AG10803 (cell line): ENCODE measurements at regions not wholly inside any gene's neighbourhood (a gene's known extent, or its start where the extent isn't known, plus 50 kb on each side); places are given as distances from the start of the nearest gene placed in this dataset.

Experiments used
- DNase-seq: peaks from one replicate; pipeline ENCODE4 v3.0.0; 2010; ENCODE audit warnings: low read depth
- H3K4me3 ChIP-seq: 2 replicates; pipeline ENCODE4 v1.5.1; 2011; ENCODE audit warnings: mild to moderate bottlenecking, low read length, control low read depth
- TF ChIP-seq, protein P1 (sequence below): conservative IDR thresholded peaks from 2 replicates; pipeline ENCODE4 v1.5.1; 2011; ENCODE audit warnings: mild to moderate bottlenecking, low read length, control low read depth, inconsistent platforms

DNA sequence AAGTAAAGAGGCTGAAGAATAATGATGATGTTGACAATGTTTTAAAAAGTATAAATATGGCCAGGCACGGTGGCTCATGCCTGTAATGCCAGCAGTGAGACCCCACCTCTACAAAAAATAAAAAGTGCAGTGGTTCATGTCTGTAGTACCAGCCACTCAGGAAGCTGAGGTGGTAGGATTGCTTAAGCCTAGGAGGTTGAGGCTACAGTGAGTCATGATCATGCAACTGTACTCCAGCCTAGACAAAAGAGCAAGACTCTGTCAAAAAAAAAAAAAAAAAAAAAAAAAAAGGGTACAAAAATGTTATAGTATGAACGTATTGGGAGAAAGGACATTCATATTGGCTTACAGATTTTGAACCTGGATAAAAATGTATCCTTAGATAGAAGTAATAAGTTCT lies 543.1 kb upstream of the IRAK1BP1 start:
- no peak overlapping the region for H3K4me3 ChIP-seq
- DNase-seq: no peak
- TF ChIP-seq, protein P1, sequence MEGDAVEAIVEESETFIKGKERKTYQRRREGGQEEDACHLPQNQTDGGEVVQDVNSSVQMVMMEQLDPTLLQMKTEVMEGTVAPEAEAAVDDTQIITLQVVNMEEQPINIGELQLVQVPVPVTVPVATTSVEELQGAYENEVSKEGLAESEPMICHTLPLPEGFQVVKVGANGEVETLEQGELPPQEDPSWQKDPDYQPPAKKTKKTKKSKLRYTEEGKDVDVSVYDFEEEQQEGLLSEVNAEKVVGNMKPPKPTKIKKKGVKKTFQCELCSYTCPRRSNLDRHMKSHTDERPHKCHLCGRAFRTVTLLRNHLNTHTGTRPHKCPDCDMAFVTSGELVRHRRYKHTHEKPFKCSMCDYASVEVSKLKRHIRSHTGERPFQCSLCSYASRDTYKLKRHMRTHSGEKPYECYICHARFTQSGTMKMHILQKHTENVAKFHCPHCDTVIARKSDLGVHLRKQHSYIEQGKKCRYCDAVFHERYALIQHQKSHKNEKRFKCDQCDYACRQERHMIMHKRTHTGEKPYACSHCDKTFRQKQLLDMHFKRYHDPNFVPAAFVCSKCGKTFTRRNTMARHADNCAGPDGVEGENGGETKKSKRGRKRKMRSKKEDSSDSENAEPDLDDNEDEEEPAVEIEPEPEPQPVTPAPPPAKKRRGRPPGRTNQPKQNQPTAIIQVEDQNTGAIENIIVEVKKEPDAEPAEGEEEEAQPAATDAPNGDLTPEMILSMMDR: no peak

DNA sequence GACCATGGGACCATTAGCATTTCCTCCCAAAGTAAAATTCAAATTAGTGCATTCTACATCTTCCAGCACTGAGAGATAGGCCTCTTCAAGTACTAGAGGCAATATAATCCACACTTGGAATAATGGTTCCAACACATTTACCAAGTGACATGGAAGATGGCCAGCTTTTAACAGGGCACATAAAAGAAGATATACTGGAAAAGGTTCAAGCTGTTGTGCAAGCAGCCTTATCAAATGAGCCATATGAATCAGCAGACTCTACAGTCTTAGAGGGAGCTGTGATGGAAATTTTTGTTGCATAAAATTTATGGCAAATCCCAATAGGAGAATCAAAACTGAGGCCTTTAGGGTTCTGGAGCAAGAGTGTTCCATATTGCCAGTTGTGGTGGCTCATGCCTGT lies 526.6 kb upstream of the IRAK1BP1 start:
- H3K4me3 ChIP-seq: no peak overlapping the region
- no peak for DNase-seq
- TF ChIP-seq, protein P1: no peak

DNA sequence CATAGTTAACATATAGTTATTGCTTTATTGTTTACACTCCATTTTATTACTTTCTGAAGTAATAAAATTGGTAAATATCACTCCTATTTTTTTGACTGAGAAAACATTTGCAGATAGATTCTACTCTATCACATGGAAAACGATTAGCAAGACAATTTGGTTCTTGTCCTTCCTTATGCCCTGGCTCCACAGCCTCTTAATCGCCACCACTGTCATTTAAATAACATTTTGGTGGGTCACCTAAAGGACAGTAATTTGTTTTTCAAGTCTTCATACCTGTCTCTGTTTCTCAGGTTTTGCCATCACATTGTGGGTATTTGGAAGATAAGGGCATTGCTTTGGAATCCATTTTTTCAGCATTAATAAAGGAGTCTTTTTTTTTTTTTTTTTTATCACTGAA lies 521.5 kb upstream of the IRAK1BP1 start:
- no peak overlapping the region for H3K4me3 ChIP-seq
- TF ChIP-seq, protein P1: no peak

DNA sequence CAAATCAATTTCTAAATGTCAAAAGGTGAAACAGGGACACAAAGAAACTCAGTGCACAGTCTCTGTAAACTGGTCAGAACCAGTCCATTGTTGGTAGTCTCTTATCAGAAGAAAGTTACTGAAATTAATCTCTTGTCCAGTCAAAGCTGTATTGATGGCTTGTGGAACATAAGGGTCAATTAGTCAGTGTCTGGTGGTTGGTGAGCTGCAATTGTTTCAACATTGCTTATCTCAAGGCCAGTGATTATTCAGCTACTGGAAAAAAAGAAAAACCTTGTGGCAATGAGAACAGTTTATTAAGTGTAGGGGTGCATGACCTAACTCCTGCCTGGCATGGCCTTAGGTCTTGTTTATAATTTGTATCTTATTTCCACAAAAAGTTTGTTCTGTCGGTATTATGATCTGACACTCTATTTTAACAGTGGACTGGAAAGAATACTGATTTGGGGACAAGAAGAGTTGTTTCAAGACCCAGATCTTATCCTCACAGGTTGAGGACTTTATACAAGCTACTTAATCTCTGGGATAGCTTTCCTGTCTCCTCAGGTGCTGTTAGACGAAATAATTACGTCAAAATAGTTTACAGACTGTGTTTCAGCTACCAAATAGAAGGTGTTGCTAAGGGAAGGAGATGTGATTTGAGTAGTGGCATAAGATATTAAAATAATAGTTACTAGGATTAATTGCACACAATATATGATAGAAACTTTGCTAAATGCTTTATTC lies 520.0 kb upstream of the IRAK1BP1 start:
- TF ChIP-seq, protein P1: no peak
- DNase-seq: no peak
- no peak overlapping the region for H3K4me3 ChIP-seq

More for the DNA sequence above, 521.5 kb upstream of the IRAK1BP1 start:
- DNase-seq: no peak

DNA sequence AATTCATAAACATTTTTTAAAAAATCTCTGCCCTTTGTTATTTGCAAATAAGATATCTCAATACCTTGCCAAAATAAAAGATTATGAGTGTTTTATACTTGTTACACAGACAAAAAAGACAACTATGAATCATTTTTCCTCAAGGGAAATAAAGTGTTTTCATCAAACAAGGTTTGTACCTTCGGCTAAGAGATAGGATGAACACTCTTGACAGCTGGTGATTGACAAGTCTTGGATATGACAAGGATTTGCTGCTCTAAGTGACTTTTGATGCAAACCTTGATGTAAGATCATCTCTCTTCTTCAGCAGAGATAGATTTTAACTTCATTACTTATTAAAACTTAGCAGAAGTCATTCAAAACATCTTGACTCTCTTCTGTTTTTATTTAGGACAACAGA lies 514.3 kb upstream of the IRAK1BP1 start:
- TF ChIP-seq, protein P1: no peak
- DNase-seq: no peak

DNA sequence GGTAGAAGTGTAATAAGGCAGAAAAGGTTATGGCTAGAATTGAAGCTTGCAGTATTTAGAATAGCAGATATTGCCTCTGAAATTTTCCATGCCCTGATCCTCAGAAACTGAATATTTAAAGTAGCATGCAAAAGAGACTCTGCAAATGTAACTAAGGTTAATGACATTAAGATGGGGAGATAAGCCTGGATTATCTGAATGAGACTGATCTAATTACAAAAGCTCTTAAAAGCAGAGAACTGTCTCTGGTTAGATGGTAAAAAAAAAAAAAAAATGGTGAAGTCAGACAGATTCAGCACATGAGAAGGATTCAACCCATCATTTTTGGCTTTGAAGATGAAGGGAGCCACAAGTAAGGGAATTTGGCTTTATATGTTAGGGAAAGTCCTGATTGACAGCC lies 503.7 kb upstream of the IRAK1BP1 start:
- DNase-seq: no peak
- no peak overlapping the region for H3K4me3 ChIP-seq
- TF ChIP-seq, protein P1: no peak

More for the DNA sequence above, 514.3 kb upstream of the IRAK1BP1 start:
- H3K4me3 ChIP-seq: no peak overlapping the region

DNA sequence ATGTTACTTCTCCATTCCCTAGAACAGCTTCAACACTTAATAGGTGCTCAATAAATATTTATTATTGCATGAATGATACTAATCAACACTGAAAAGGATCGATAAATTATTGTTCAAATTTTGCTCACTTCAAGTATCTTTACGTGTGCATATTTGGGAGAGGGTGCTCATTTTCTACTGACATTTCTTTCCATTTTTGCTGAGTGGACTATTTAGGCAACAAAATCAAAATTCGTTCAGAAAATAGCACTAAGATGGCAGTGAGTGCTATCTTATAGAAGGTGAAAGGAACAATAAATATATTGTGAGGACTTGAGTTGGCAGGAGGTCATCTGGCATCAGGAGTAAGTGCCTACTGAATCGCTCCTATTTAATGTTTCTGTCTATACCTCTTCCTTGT lies 501.9 kb upstream of the IRAK1BP1 start:
- no peak for DNase-seq
- TF ChIP-seq, protein P1: no peak
- no peak overlapping the region for H3K4me3 ChIP-seq
